Stimulated activated CD4-positive, alpha-beta T cell treated with anti-CD3 and anti-CD28 coated beads, Interleukin-4, amount 100 ng/mL, for 48 hours (primary cell): ENCODE measurements at regions not wholly inside any gene's neighbourhood (a gene's known extent, or its start where the extent isn't known, plus 50 kb on each side); places are given as distances from the start of the nearest gene placed in this dataset.

Experiments
- DNase-seq, 2 donors: peaks; one replicate each; pipeline ENCODE4 v3.0.0-alpha.2; 2020; ENCODE audit warnings: low read depth in 2 of 2

DNA sequence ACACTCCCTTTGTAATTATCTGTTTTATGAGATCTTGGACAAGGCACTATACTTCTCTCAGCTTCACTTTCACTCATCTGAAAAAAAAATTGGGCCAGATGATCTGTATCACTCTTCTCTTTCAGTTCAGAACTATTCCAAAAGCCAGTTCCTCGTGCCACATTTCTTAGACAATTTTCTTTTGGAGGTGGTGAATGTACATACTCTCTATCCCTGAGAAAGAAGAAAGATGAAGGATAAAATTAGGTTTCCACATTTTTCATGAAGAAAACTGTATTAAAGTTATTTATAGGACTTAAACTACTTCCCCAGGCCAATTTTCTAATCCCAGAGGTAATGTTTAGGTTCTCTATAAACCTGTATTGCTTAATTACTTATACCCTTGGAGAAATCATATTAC, 171.6 kb downstream of the SLC6A15 start:
- DNase-seq, result no peak

DNA sequence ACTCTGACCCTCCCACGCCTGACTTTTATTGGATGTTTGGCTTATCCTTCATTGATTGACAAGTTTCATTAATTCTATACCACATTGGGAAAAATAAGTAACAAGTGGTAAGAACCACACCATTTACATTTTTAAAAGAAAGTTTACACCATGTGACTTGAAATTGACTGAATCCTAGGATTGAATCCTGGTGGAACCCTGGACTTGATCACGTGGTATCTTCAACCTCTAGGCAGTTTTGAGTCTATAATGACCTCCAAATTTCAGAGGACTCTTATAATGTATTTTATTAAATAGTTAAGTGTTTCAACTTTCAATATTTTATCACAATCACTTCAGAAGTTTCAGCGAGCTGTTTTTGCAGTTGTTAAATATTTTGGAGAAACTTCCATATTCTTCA, 172.0 kb downstream of the SLC6A15 start:
- no peak for DNase-seq

DNA sequence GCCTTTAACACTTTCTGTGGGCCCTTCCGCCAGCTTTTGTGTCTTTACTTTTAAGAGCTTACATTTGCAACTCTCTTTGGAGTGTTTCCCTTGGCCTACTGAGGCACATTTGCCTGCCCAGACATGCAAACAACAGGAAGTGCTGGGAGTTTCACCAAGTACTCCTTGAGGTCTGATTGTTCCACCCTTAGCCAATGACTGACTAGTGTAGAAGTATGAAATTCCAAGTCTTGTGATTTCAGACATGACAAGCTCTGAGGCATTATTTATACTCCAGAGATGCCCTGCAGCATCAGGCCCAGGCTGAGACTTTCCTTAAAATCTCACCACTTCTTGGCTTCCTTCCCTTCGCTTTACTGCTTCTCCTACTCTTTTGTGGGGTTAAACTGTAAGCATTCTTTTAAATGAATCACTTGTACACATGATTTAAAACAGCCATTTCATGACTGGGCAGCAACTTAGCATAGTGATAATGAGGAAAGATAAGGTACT, 174.1 kb downstream of the SLC6A15 start:
- DNase-seq, result no peak

DNA sequence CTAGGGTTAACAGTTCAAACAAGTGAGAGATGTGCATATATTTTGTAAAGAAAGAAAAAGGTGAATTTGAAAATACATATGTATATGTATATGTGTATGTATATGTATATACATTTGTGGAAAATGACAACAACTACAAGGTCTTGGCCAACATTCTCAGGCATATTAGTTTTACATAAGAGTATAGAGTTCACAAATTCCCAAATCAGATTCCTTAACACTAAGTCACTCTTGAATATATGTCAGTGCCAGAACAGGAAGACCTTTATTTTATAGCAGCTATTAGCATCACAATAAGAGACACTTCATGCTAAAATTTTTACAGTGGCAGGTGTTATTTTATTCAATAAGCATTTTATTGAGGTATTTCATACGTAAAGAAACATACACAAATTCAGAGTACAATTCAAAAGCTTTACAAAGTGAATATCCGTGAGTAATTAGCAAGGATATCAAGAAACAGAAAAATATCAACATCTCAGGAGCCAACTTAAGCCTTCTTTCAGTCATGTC, 179.7 kb downstream of the SLC6A15 start:
- DNase-seq, result no peak

DNA sequence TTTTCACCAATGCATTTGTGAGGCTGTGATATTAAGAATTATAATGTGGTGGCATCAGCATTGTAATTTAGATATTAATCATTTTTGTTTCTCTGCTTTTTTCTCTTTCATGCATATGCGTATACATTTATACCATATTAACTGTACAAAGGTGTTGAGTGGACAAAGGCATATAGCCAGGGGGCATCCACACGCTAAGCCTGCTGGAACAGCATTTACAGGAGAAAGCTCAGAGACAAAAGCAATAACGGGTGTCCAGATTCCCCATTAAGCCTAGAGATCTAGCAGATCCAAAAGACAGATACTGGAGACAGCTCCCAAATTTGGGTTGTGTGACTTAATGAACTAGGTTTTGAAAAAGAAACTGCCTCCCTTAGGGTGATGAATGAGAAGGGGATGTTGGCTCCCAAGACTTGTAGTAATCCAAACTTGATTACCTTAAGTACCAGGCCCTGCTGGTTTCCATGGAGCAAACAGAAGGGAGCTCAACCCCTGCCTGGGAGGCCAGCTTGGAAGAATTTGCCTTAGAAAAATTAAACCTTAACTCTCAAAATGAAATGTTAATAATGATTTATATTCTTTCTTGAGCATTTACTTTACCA, 181.9 kb downstream of the SLC6A15 start:
- DNase-seq, result no peak

DNA sequence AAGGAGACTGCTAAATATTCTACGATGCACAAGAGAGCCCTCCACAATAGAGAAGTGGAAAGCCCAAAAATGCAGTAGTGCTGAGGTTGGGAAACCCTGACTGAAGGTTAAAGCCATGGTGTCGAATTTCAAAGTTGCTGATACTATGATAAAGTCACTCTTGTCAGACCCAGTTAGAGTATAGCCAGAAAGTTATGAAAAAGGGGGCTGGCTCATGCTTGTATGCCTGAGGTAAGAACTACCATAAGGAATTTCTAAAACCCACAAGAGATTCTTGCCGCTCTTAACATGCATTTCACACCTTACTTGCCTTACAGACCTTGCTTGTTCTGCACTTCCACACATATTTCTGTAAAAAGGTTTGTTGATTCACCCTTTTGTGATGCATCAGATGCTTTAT, 184.6 kb downstream of the SLC6A15 start:
- DNase-seq, result no peak

DNA sequence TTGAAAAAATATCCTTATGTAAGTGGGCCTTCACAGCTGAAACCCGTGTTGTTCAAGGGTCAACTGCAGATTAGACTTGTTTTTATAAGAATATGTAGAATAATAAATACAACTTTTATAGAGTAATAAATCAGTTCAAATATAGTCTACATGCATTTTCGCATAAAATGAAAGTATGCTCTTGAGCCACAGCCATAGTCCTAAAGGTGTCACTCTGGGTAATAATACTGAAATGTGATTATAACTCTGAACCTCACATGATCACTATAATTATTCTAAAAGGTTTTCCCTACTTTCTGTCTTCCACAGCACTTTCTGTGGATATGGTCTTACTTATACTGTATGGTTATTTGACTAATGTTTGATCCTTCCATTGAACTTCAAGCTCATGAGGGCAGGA, 185.8 kb downstream of the SLC6A15 start:
- no peak for DNase-seq

DNA sequence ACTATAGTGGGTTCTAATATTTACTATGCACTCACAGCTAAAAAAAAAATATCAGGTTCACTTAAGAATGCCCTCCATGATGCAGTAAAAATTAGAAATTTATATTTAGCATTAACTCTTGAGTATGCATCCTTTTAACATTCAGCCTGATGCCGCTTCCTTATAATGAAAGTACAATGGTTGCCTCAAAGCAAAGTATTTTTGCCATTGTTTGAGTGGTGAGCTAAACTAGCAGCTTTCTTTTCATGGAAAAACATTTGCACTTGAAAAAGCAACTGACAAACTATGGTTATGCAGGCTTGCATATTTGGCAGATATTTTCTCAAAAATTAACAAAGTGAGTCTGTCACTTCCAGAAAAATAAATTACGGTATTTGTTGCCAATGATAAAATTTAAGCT, 188.6 kb downstream of the SLC6A15 start:
- no peak for DNase-seq

DNA sequence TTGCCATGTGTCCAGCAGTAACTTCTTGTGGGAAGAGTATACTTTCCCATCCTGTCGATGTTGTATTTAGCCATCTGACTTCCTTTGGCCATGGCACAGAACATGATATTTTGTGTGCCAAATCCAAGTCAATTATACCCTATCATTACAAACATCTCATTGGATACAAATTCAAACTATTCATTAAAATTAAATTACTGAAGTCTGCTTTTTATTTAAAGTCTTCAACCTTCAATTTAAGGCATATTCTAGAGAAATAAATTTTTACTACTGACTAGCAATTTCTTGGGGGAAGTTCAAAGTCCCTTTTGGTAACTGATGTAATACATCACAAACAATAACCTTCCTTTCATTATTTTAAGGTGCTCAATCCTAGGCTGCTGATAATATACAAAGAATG, 192.6 kb downstream of the SLC6A15 start:
- DNase-seq, result no peak

DNA sequence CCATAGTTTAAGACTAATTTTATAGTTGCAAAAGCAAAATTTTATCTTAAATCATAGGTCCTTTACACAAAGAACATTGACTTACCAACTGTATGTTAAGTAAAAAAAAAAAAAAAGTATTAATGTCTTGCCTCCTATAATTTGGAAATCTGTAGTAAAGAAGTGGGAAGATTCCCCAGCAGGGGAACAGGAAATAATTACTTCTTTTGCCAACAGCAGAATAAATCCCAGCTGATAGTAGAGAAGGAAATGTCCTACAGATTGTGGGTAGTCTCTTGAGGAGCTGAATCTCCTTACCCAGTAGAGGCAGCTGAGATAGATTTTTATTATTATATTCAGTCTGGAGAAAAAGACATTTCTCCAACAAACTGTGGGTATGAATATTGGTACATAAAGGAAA, 193.7 kb downstream of the SLC6A15 start:
- no peak for DNase-seq

DNA sequence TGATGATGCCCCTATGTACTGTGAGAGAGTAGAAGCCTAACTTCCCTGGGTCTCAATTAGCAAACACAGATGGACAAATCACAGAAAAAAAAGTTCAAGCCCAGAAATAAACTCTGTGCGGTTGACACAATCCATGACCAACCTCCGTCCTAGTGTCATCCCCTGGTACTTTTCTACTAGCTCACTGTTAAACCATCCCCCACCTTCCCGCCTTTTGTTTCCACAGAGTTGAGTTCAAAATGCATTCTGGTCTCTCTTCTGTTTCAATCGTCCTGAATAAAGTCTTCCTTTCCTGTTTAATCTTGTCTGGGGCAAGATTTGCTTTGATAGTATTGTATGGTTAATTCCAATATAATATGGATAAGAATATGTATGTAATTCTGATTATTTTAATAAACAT, 199.9 kb downstream of the SLC6A15 start:
- DNase-seq, result no peak

DNA sequence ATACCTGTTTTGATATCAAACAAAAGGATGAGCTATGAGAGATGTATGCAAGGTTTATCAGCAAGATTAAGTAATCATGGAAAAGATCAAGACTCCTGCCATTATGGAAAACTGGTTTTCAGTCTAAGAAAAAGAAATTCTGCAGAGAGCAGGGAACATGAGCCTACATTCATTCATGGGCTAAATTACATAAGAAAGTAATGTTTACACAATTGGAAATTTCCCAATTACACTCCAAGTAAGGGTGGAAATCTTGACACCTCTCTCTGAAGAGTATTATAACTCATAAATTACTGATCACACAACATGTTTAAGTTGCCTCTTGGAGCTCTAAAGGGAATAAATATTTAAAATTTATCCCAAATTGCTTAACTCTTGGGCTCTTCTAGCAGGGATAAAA, 206.2 kb downstream of the SLC6A15 start:
- no peak for DNase-seq

DNA sequence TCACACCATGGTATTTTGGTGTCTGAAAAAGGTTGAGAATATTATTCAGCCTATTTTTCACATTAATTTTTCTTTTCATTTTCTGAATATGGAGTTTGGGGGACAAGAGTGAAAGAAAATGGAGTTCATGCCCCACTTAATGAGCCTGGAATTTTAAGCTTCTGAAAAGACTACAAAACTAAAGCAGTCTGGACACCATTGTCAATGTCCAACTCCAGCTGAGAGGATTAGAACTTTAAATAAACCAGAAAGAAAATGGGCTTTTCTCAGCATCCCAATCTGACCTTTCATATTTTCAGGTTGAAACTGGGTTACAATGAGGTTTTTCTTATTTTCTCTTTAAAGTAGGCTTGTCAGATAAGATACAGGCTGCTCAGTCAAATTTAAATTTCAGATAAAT, 207.7 kb downstream of the SLC6A15 start:
- DNase-seq, result no peak

DNA sequence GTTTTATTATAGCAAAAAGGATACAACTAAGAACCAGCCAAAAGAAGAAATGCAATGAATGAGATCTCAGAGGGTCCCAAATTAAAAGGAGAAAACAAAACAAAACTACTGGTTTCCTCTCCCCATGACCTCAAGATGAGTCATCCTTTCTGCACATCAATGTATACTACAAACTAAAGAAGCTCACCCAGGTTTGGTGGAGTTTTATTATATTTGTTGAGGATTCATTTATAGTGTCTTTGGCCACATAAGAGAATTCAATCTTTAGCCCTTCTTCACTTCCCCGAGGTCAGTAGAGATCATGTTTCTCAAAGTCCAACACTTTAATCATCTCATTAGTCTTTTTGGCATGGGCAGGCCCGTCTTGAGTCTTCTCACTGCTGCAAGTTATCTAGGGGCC, 210.6 kb downstream of the SLC6A15 start:
- DNase-seq, result no peak

DNA sequence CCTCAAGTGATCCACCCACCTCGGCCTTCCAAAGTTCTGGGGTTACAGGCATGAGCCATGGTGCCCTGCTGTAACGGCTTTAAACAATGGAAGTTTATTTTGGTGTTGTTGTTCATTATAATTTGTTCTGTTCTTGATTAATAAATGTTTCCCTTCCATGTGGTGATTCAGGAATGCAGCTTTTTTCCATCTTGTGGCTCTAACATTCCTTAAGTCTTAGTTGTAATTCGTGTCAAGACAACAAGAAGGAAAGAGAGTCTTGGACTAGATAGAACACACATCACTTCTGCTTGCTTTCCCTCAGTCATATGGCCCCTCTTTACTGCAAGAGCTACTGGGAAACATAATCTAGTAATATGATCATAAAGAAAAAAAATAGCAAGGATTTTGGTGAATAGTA, 211.6 kb downstream of the SLC6A15 start:
- DNase-seq, result no peak

DNA sequence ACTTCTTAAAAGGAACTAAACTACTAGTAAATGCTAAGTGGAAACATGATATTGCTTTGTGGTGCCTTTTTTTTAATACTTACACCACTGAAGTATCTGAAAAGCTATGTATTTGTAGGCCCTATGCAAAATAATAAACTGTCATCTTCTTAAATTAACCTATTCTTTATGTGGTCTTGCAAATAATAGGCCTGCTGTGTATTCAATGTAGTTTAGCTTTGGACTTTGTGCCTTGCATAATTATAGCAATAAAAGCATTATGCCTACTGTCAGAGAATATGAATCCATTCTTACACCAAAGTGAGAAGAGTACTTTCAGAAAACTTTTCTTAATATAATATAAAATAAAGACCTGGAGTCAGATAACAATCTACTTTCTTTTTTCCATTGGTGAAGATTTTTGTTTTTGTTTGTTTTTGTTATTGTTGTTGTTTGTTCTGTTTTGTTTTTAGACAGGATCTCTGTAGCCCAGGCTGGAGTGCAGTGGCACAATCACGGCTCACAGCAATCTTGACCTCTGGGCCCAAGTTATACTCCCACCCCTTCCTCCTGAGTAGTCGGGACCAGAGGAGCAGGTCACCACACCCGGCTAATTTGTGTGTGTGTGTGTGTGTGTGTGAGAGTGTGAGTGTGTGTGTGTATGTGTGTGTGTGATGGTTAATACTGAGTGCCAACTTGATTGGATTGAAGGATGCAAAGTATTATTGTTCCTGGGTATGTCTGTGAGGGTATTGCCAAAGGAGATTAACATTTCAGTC, 213.8 kb downstream of the SLC6A15 start:
- DNase-seq, result no peak

DNA sequence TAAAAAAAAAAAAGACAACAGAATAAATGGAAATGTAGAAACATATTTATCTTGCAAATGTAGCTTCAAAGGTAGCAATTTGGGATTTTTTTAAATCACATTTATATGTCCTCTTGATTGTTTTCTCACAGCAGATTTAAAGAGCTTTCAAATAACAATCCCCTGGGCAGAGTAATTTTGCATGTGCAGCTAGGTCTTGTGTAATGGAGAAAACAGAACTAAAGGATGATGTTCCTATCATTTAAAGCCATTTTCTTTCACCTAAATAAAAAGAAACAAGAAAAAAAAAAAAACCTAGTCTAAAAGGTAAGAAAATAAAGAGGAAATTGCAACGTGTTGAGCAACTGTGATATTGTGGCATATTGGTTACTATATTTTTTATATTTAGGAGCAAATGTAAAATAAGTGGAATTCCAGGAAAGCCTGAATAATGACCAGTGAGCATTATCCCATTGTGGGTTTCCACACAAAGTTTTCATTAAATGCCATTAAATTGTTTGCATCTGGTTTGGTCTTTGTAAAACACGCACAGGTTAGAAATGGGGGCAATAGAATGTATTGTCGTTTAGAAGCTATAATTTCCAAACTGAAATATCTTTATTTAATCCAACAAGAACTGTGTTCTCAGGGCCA, 215.6 kb downstream of the SLC6A15 start:
- no peak for DNase-seq

DNA sequence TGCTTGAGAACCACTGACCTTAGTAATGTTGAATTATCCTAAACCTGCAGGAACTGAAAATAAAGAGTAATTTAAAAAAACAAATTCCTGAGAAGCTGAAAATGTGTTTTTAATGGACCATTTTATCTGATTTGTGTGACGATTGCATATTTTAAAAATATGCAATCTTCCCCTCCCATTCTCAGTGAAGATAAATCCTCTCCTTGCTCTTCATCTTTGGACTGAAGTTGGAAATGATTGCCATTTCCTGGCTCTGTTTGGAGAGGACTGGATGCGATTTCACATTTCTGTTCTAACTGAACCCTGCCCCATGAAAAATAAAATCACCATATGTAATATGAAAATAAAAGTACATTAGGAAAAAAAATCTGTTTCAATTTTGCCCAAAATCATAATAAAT, 216.3 kb downstream of the SLC6A15 start:
- DNase-seq, result no peak

DNA sequence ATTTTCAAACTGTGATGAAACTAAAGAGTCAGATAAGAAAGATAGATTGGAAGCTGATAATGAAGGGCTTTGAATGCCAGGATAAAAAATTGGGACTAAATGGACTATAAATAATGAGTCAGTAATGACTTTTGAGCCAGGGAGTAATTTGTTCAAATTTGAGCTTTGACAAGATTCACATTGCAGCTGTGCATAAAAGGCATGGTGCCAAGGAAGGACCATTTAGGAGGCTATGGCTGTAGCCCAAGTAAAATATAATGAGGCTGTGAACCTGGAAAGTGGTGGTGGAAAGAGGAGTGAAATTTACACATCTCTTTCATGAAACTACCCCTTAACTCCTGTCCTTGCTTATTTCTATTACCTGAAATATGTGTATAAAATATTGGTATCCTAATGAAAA, 218.5 kb downstream of the SLC6A15 start:
- no peak for DNase-seq

DNA sequence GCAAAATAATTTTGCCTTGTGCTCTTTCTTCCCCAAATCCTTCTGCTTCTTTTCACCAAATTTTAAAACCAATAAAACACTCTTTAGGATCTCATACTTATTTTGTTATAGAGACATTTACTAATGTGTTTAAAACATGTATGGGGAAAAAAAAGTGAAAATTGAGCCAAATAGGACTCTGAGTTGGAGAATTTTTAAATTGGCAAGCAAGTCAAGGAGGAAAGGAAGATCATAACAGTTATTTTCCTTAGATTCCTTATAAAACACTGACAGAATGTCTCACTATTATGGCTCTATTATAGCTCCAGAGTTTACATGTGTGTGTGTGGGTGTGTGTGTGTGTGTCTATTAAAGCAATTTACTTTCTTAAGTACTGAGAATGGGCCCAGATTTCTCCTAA, 220.5 kb downstream of the SLC6A15 start:
- DNase-seq, result no peak

DNA sequence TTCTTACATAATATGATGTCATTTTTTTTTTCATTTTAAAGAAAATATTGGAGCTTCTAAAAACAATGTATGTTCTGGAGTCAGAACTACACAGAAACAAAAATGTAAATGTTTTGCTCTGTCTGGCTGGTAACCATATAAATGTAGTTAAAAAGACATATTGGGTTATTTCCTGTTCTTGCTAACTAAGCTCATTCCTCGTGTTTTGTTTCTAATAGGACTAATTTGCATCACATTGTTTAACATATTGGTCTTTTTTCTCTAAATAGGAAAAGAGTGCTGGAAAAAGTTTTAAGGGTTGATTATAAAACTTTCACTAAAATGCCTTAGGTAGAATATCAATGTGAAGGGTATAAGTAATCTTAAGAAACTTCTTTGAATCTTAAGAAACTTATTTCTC, 221.3 kb downstream of the SLC6A15 start:
- DNase-seq, result no peak

DNA sequence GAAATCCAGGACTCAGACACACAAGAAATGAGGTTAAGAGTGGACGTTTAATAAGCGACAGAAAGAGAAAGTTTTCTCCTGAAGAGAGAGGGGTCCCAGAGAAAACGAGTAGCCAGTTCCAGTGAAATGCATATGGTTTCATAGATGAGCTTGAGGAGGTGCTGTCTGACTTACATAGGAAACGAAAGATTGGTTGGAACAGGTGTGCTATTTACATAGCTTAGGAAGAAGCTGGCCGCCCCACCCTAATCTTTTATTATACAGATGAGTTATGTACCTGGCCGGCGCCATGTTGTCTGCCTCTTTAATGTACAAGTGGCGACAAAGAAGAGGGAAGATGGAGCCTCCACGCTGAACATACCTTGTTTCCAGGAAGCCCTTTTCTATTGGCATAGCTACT, 223.0 kb downstream of the SLC6A15 start:
- no peak for DNase-seq

DNA sequence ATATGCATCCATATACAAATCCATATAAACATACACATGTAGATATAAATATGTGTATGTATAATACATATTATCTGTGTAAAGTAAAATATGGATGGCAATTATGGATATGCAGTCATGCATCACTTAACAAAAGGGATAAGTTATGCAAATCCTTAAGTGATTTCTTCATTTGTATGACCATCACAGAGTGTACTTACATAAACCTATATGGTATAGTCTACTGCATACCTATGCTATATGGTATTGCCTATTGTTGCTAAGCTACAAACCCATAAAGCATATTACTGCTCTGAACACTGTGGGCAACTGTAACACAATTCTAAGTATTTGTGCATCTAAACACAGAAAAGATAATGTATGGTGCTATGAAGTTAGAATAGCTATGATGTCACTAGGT, 227.2 kb downstream of the SLC6A15 start:
- DNase-seq, result no peak
